CD4-positive, alpha-beta T cell (primary cell): ENCODE measurements at regions not wholly inside any gene's neighbourhood (a gene's known extent, or its start where the extent isn't known, plus 50 kb on each side); places are given as distances from the start of the nearest gene placed in this dataset.

ENCODE experiments used
- ATAC-seq: fragments of 200-7000 bp; cut with Tn5 transposase; one replicate; pipeline ENCODE4 v1.10.0; 2022; ENCODE audit warnings: mild to moderate bottlenecking; ENCODE audit not compliant: poor library complexity
- CTCF ChIA-PET: fragments of 350-600 bp; sonication (Branson Sonifier 250); formaldehyde crosslinking; loops from one replicate; lab custom pipeline; 2021; ENCODE audit warnings: antibody characterized with exemption, inconsistent platforms; lab: Charles Lee
- POLR2A ChIA-PET: fragments of 350-600 bp; sonication (Branson Sonifier 250); formaldehyde crosslinking; loops from one replicate; lab custom pipeline; 2021; ENCODE audit warnings: antibody characterized with exemption, inconsistent platforms; lab: Charles Lee
- DNase-seq, 14 experiments: peaks; one replicate each; pipeline ENCODE4 v3.0.0-alpha.2; 2013 to 2020; ENCODE audit warnings: mixed read lengths in 2 of 14
- H3K27ac ChIP-seq, 2 donors: one replicate each; pipeline versions ENCODE4 v1.5.1 to v1.7.0; 2013; ENCODE audit warnings: low read length in 2 of 2, low read depth in 1 of 2, mild to moderate bottlenecking in 1 of 2
- H3K27me3 ChIP-seq, 2 experiments: 1 replicate in 1 of 2; 2 replicates in 1 of 2; pipeline versions ENCODE4 v1.6.1 to v1.7.0; 2013; ENCODE audit warnings: low read length in 2 of 2, control low read depth in 1 of 2, mild to moderate bottlenecking in 1 of 2, moderate library complexity in 1 of 2; ENCODE audit not compliant: insufficient read depth in 2 of 2, control insufficient read depth in 1 of 2
- H3K36me3 ChIP-seq: one replicate; pipeline ENCODE4 v1.6.1; 2013; ENCODE audit warnings: low read length, control low read depth; ENCODE audit not compliant: insufficient read depth
- H3K4me1 ChIP-seq: one replicate; pipeline ENCODE4 v1.6.1; 2013; ENCODE audit warnings: low read length, control low read depth; ENCODE audit not compliant: insufficient read depth
- H3K4me3 ChIP-seq: one replicate; pipeline ENCODE4 v1.5.1; 2013; ENCODE audit warnings: mild to moderate bottlenecking, low read length, moderate library complexity
- H3K9me3 ChIP-seq, 2 experiments: 1 replicate in 1 of 2; 2 replicates in 1 of 2; pipeline versions ENCODE4 v1.6.1 to v1.7.0; 2013; ENCODE audit warnings: low read length in 2 of 2, mild to moderate bottlenecking in 2 of 2, control low read depth in 1 of 2, moderate library complexity in 1 of 2; ENCODE audit not compliant: control insufficient read depth in 1 of 2, insufficient read depth in 1 of 2
- H3K27ac Mint-ChIP-seq: one replicate; pipeline ENCODE4 v1.8.0; 2020; ENCODE audit warnings: mixed read lengths
- H3K27me3 Mint-ChIP-seq: one replicate; pipeline ENCODE4 v1.8.0; 2021; ENCODE audit warnings: mixed read lengths
- H3K36me3 Mint-ChIP-seq: one replicate; pipeline ENCODE4 v1.8.0; 2021; ENCODE audit warnings: low read depth, mixed read lengths
- H3K4me1 Mint-ChIP-seq: one replicate; pipeline ENCODE4 v1.8.0; 2021; ENCODE audit warnings: low read depth, mixed read lengths
- H3K4me3 Mint-ChIP-seq: one replicate; pipeline ENCODE4 v1.8.0; 2020; ENCODE audit warnings: mild to moderate bottlenecking, mixed read lengths
- H3K9me3 Mint-ChIP-seq: one replicate; pipeline ENCODE4 v1.8.0; 2020; ENCODE audit warnings: mixed read lengths
- intact Hi-C, 2 experiments: fragments of 100-400 bp; cut with DNase I in 1 of 2; cut with micrococcal nuclease in 1 of 2; formaldehyde crosslinking; loops; one replicate each; pipeline versions ENCODE4 v1.15.1 to v1.9.0; 2023 to 2025; cut with DNase I, micrococcal nuclease
- TF ChIP-seq, protein P1 (sequence below): fragments of 200-600 bp; IDR thresholded peaks from one replicate; pipeline ENCODE4 v1.8.0; 2022; ENCODE audit warnings: antibody characterized with exemption, mild to moderate bottlenecking

DNA sequence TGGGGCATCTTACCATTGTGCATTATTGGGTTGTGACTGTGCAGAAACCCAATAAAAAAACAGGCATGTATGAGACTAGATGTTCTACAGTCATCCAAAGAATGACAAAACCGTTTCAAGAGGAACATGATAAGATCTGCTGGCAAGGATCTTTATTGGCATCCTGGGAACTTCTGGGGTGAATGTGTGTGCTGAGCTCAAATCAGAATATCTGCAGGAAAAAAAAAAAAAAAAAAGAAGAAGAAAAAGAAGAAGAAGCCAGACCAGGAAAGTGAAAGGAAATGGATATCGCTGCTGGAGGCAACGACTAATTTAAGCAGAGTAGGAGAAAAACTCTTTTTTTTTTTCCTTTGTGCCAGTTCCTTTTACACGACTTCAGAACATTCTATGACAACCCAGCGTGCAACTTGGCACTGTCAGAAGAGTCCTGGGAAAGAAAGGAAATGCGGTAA, 484.2 kb upstream of the BOD1L1 start:
- Mint-ChIP-seq H3K9me3 (no peaks in the 10 kb centered on the region), H3K27ac (no peak overlapping the region), H3K4me1 (no peaks in the 10 kb centered on the region), H3K4me3 (no peak overlapping the region), H3K27me3 (peaks cover 9% of the 10 kb centered on the region), H3K36me3 (no peaks in the 10 kb centered on the region)
- Histone ChIP-seq H3K4me3 (no peak overlapping the region), H3K27me3 (no peaks in the 10 kb centered on the region), H3K9me3 (no peaks in the 10 kb centered on the region), H3K4me1 (no peaks in the 10 kb centered on the region), H3K27ac (no peak overlapping the region), H3K36me3 (no peaks in the 10 kb centered on the region)
- ChIA-PET POLR2A (no interaction called here), CTCF (interaction anchor here (0.6 kb wide), 1 partner anchor 8 kb away, joined by 3 read pairs; no protein-coding TSS in a partner anchor)
- intact Hi-C loops: no loop called here
- ATAC-seq (no peak), DNase-seq (no peak)
- TF ChIP-seq, protein P1, sequence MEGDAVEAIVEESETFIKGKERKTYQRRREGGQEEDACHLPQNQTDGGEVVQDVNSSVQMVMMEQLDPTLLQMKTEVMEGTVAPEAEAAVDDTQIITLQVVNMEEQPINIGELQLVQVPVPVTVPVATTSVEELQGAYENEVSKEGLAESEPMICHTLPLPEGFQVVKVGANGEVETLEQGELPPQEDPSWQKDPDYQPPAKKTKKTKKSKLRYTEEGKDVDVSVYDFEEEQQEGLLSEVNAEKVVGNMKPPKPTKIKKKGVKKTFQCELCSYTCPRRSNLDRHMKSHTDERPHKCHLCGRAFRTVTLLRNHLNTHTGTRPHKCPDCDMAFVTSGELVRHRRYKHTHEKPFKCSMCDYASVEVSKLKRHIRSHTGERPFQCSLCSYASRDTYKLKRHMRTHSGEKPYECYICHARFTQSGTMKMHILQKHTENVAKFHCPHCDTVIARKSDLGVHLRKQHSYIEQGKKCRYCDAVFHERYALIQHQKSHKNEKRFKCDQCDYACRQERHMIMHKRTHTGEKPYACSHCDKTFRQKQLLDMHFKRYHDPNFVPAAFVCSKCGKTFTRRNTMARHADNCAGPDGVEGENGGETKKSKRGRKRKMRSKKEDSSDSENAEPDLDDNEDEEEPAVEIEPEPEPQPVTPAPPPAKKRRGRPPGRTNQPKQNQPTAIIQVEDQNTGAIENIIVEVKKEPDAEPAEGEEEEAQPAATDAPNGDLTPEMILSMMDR: no peak

GRCh38 chr4:14115106-14115505, 487.6 kb upstream of the BOD1L1 start:
- Mint-ChIP-seq H3K27ac (no peak overlapping the region), H3K27me3 (peaks cover 9% of the 10 kb centered on the region), H3K4me3 (no peak overlapping the region), H3K9me3 (no peaks in the 10 kb centered on the region), H3K36me3 (no peaks in the 10 kb centered on the region), H3K4me1 (no peaks in the 10 kb centered on the region)
- H3K4me1 ChIP-seq: no peaks in the 10 kb centered on the region
- DNase-seq (no peak), ATAC-seq (no peak)
- CTCF ChIA-PET: no interaction called here
- H3K4me3 ChIP-seq: no peak overlapping the region
- TF ChIP-seq, protein P1: no peak
- intact Hi-C loops: no loop called here
- no peaks in the 10 kb centered on the region for H3K9me3 ChIP-seq
- H3K27me3 ChIP-seq: no peaks in the 10 kb centered on the region
- no peaks in the 10 kb centered on the region for H3K36me3 ChIP-seq
- POLR2A ChIA-PET: no interaction called here
- H3K27ac ChIP-seq: no peak overlapping the region

- H3K36me3 Mint-ChIP-seq: no peaks in the 10 kb centered on the region
- ChIA-PET CTCF (no interaction called here), POLR2A (no interaction called here)
- peaks cover 9% of the 10 kb centered on the region for H3K27me3 Mint-ChIP-seq
- ATAC-seq: no peak
- TF ChIP-seq, protein P1: no peak
- no peak for DNase-seq
- no peak overlapping the region for H3K27ac Mint-ChIP-seq
- H3K4me1 Mint-ChIP-seq: no peaks in the 10 kb centered on the region
- H3K27ac ChIP-seq: no peak overlapping the region
- no peak overlapping the region for H3K4me3 Mint-ChIP-seq
- intact Hi-C loops: no loop called here
- H3K4me3 ChIP-seq: no peak overlapping the region
- no peaks in the 10 kb centered on the region for H3K27me3 ChIP-seq
- no peaks in the 10 kb centered on the region for H3K4me1 ChIP-seq
- no peaks in the 10 kb centered on the region for H3K9me3 Mint-ChIP-seq
- no peaks in the 10 kb centered on the region for H3K36me3 ChIP-seq
- H3K9me3 ChIP-seq: no peaks in the 10 kb centered on the region
These were observed 490.2 kb upstream of the BOD1L1 start for GRCh38 chr4:14117575-14118238.
